Astrocyte (in vitro differentiated cells and primary cell): ENCODE measurements at regions not wholly inside any gene's neighbourhood (a gene's known extent, or its start where the extent isn't known, plus 50 kb on each side); places are given as distances from the start of the nearest gene placed in this dataset.

ENCODE experiments used
- DNase-seq: peaks from one replicate; pipeline ENCODE4 v3.0.0-alpha.2; 2010; ENCODE audit warnings: low read depth
- FAIRE-seq: peaks from 2 replicates; lab custom pipeline; 2011; peaks lifted over from hg19 to GRCh38; lab: Jason Lieb, UNC
- H2AFZ ChIP-seq: 2 replicates; pipeline ENCODE4 v1.6.0; 2012; ENCODE audit warnings: low read depth, low read length, inconsistent platforms
- H3K27ac ChIP-seq: 2 replicates; pipeline ENCODE4 v1.5.1; 2011; ENCODE audit warnings: low read depth, low read length, inconsistent platforms
- H3K27me3 ChIP-seq: 2 replicates; pipeline ENCODE4 v1.6.0; 2011; ENCODE audit warnings: low read length, inconsistent platforms; ENCODE audit not compliant: insufficient read depth
- H3K36me3 ChIP-seq: 2 replicates; pipeline ENCODE4 v1.5.1; 2011; ENCODE audit warnings: low read length, inconsistent platforms; ENCODE audit not compliant: insufficient read depth
- H3K4me1 ChIP-seq: 2 replicates; pipeline ENCODE4 v1.5.1; 2011; ENCODE audit warnings: low read length, inconsistent platforms; ENCODE audit not compliant: insufficient read depth
- H3K4me2 ChIP-seq: 2 replicates; pipeline ENCODE4 v1.6.0; 2012; ENCODE audit warnings: low read length, inconsistent platforms
- H3K4me3 ChIP-seq: 2 replicates; pipeline ENCODE4 v1.5.1; 2011; ENCODE audit warnings: low read depth, mild to moderate bottlenecking, low read length, inconsistent platforms; ENCODE audit not compliant: insufficient read depth
- H3K79me2 ChIP-seq: 2 replicates; pipeline ENCODE4 v1.6.0; 2012; ENCODE audit warnings: mild to moderate bottlenecking, low read length, inconsistent platforms; ENCODE audit not compliant: insufficient read depth
- H3K9ac ChIP-seq: 2 replicates; pipeline ENCODE4 v1.6.0; 2012; ENCODE audit warnings: mild to moderate bottlenecking, low read length, inconsistent platforms
- H3K9me3 ChIP-seq: 2 replicates; pipeline ENCODE4 v1.5.1; 2012; ENCODE audit warnings: low read depth, mild to moderate bottlenecking, low read length, inconsistent platforms; ENCODE audit not compliant: insufficient read depth
- H4K20me1 ChIP-seq: 2 replicates; pipeline ENCODE4 v1.6.0; 2012; ENCODE audit warnings: low read length, inconsistent platforms; ENCODE audit not compliant: insufficient read depth
- H3K27ac Mint-ChIP-seq: one replicate; pipeline ENCODE4 v1.8.0; 2021; ENCODE audit warnings: mild to moderate bottlenecking, mixed read lengths; ENCODE audit not compliant: unreplicated experiment
- H3K27me3 Mint-ChIP-seq: one replicate; pipeline ENCODE4 v1.8.0; 2021; ENCODE audit warnings: low read depth, mixed read lengths; ENCODE audit not compliant: unreplicated experiment
- H3K36me3 Mint-ChIP-seq: one replicate; pipeline ENCODE4 v1.8.0; 2021; ENCODE audit warnings: low read depth, mixed read lengths; ENCODE audit not compliant: unreplicated experiment
- H3K4me1 Mint-ChIP-seq: one replicate; pipeline ENCODE4 v1.8.0; 2021; ENCODE audit warnings: low read depth, mixed read lengths; ENCODE audit not compliant: unreplicated experiment
- H3K4me3 Mint-ChIP-seq: one replicate; pipeline ENCODE4 v1.8.0; 2021; ENCODE audit warnings: mild to moderate bottlenecking, moderate library complexity, mixed read lengths; ENCODE audit not compliant: unreplicated experiment
- H3K9me3 Mint-ChIP-seq: one replicate; pipeline ENCODE4 v1.8.0; 2021; ENCODE audit warnings: mild to moderate bottlenecking, mixed read lengths; ENCODE audit not compliant: unreplicated experiment
- CTCF ChIP-seq: IDR thresholded peaks from 2 replicates; pipeline ENCODE4 v1.5.1; 2011; ENCODE audit warnings: low read depth, mild to moderate bottlenecking, inconsistent platforms, low read length, moderate library complexity; ENCODE audit not compliant: insufficient read depth
- EZH2 ChIP-seq: IDR thresholded peaks from 2 replicates; pipeline ENCODE4 v1.6.1; 2012; ENCODE audit warnings: mild to moderate bottlenecking, low read length, inconsistent platforms; ENCODE audit not compliant: insufficient read depth

- Mint-ChIP-seq H3K4me1 (no peaks in the 10 kb centered on the region), H3K27me3 (peaks cover 16% of the 10 kb centered on the region), H3K27ac (no peak overlapping the region), H3K9me3 (no peaks in the 10 kb centered on the region), H3K36me3 (no peaks in the 10 kb centered on the region), H3K4me3 (no peak overlapping the region)
- FAIRE-seq = no peak
- Histone ChIP-seq H2AFZ (no peak overlapping the region), H3K4me1 (no peaks in the 10 kb centered on the region), H3K4me2 (no peak overlapping the region), H3K79me2 (no peaks in the 10 kb centered on the region), H3K9ac (no peak overlapping the region), H3K27me3 (no peaks in the 10 kb centered on the region), H3K4me3 (no peak overlapping the region), H3K9me3 (no peaks in the 10 kb centered on the region), H3K27ac (no peak overlapping the region), H3K36me3 (no peaks in the 10 kb centered on the region), H4K20me1 (no peaks in the 10 kb centered on the region)
- DNase-seq = no peak
- no peak for TF ChIP-seq CTCF
- TF ChIP-seq EZH2 = no peak
Measured at GRCh38 chr2:239619369-239619768, 218.5 kb upstream of the HDAC4 start.

- H3K79me2 ChIP-seq = no peaks in the 10 kb centered on the region
- H3K9ac ChIP-seq = no peak overlapping the region
- no peak overlapping the region for H3K27ac ChIP-seq
- no peaks in the 10 kb centered on the region for H3K36me3 ChIP-seq
- DNase-seq (no peak), FAIRE-seq (no peak)
- Mint-ChIP-seq H3K27me3 (peaks cover 16% of the 10 kb centered on the region), H3K4me3 (no peak overlapping the region), H3K27ac (no peak overlapping the region), H3K36me3 (peaks cover 2% of the 10 kb centered on the region), H3K4me1 (no peaks in the 10 kb centered on the region), H3K9me3 (no peaks in the 10 kb centered on the region)
- no peak overlapping the region for H3K4me2 ChIP-seq
- H3K4me3 ChIP-seq = no peak overlapping the region
- TF ChIP-seq CTCF = no peak
- no peak for TF ChIP-seq EZH2
- no peaks in the 10 kb centered on the region for H4K20me1 ChIP-seq
- no peaks in the 10 kb centered on the region for H3K9me3 ChIP-seq
- H2AFZ ChIP-seq = no peak overlapping the region
- no peaks in the 10 kb centered on the region for H3K27me3 ChIP-seq
- no peaks in the 10 kb centered on the region for H3K4me1 ChIP-seq
Measured at GRCh38 chr2:239616729-239617128, 215.9 kb upstream of the HDAC4 start.

- Histone ChIP-seq H3K9ac (no peak overlapping the region), H2AFZ (no peak overlapping the region), H3K36me3 (no peaks in the 10 kb centered on the region), H3K4me2 (no peak overlapping the region), H3K4me1 (no peaks in the 10 kb centered on the region), H4K20me1 (no peaks in the 10 kb centered on the region), H3K4me3 (no peak overlapping the region), H3K9me3 (no peaks in the 10 kb centered on the region), H3K27me3 (no peaks in the 10 kb centered on the region), H3K79me2 (no peaks in the 10 kb centered on the region), H3K27ac (no peak overlapping the region)
- H3K4me1 Mint-ChIP-seq = no peaks in the 10 kb centered on the region
- peaks cover 30% of the 10 kb centered on the region for H3K27me3 Mint-ChIP-seq
- DNase-seq (no peak), FAIRE-seq (no peak)
- H3K27ac Mint-ChIP-seq = no peak overlapping the region
- peaks cover 2% of the 10 kb centered on the region for H3K36me3 Mint-ChIP-seq
- no peak for TF ChIP-seq EZH2
- TF ChIP-seq CTCF = no peak
- H3K4me3 Mint-ChIP-seq = no peak overlapping the region
- H3K9me3 Mint-ChIP-seq = peaks cover 3% of the 10 kb centered on the region
Measured at GRCh38 chr2:239612133-239612532, 211.3 kb upstream of the HDAC4 start.
